GM21825 (cell line): ENCODE measurements at regions not wholly inside any gene's neighbourhood (a gene's known extent, or its start where the extent isn't known, plus 50 kb on each side); places are given as distances from the start of the nearest gene placed in this dataset.

Source experiments
- ATAC-seq: cut with Tn5 transposase; IDR thresholded peaks from one replicate; pipeline ENCODE4 v1.9.1; 2021; ENCODE audit warnings: mild to moderate bottlenecking, moderate library complexity; ENCODE audit not compliant: unreplicated experiment

- ATAC-seq = no peak
These were observed 386.0 kb downstream of the TLL1 start for GRCh38 chr4:166259081-166259480.

GRCh38 chr4:166274136-166274761 lies 401.2 kb downstream of the TLL1 start:
- no peak for ATAC-seq

GRCh38 chr4:166274775-166275174 lies 401.7 kb downstream of the TLL1 start:
- ATAC-seq = no peak

- no peak for ATAC-seq
These were observed 404.4 kb downstream of the TLL1 start for GRCh38 chr4:166277401-166277800.

- ATAC-seq = no peak
These were observed 404.8 kb downstream of the TLL1 start for GRCh38 chr4:166277853-166278252.

- ATAC-seq = no peak
These were observed 406.2 kb downstream of the TLL1 start for GRCh38 chr4:166279261-166279660.

GRCh38 chr4:166280642-166281041 lies 407.6 kb downstream of the TLL1 start:
- ATAC-seq = no peak

- no peak for ATAC-seq
These were observed 409.2 kb downstream of the TLL1 start for GRCh38 chr4:166282081-166282770.

- ATAC-seq = no peak
These were observed 411.2 kb downstream of the TLL1 start for GRCh38 chr4:166284221-166284620.

- no peak for ATAC-seq
These were observed 417.4 kb downstream of the TLL1 start for GRCh38 chr4:166290426-166290825.

- ATAC-seq = no peak
These were observed 420.5 kb downstream of the TLL1 start for GRCh38 chr4:166293556-166293955.

- ATAC-seq = no peak
These were observed 428.2 kb downstream of the TLL1 start for GRCh38 chr4:166301266-166301665.

- ATAC-seq = no peak
These were observed 435.6 kb downstream of the TLL1 start for GRCh38 chr4:166308647-166309046.

- ATAC-seq = no peak
These were observed 436.2 kb downstream of the TLL1 start for GRCh38 chr4:166309286-166309685.

- ATAC-seq = no peak
These were observed 438.1 kb downstream of the TLL1 start for GRCh38 chr4:166311169-166311568.

- no peak for ATAC-seq
These were observed 439.1 kb downstream of the TLL1 start for GRCh38 chr4:166312166-166312565.

- ATAC-seq = no peak
These were observed 441.9 kb downstream of the TLL1 start for GRCh38 chr4:166314902-166315301.

- no peak for ATAC-seq
These were observed 442.9 kb downstream of the TLL1 start for GRCh38 chr4:166315721-166316467.

- ATAC-seq = no peak
These were observed 445.9 kb downstream of the TLL1 start for GRCh38 chr4:166318810-166319525.

GRCh38 chr4:166323250-166323649 lies 450.2 kb downstream of the TLL1 start:
- no peak for ATAC-seq

GRCh38 chr4:166324321-166324720 lies 451.3 kb downstream of the TLL1 start:
- ATAC-seq = no peak
